ENCODE measurements at regions not wholly inside any gene's neighbourhood (a gene's known extent, or its start where the extent isn't known, plus 50 kb on each side); places are given as distances from the start of the nearest gene placed in this dataset.

- no peak overlapping the region for H3K4me3 ChIP-seq
- no peaks in the 10 kb centered on the region for H3K4me1 ChIP-seq
- ATAC-seq (no peak), DNase-seq (no peak)
- TF ChIP-seq CTCF (IDR thresholded peaks at IDR 0.05), result no peak
- H3K27me3 ChIP-seq (ENCODE audit: low read depth), result no peaks in the 10 kb centered on the region
- no peaks in the 10 kb centered on the region for H3K36me3 ChIP-seq
- no peaks in the 10 kb centered on the region for H3K9me3 ChIP-seq
- H3K27ac ChIP-seq, result no peak overlapping the region
- intact Hi-C loops (cut with DNase I), result no loop called here
These were observed 55.8 kb upstream of the CDH6 start for GRCh38 chr5:31137676-31138075.

DNA sequence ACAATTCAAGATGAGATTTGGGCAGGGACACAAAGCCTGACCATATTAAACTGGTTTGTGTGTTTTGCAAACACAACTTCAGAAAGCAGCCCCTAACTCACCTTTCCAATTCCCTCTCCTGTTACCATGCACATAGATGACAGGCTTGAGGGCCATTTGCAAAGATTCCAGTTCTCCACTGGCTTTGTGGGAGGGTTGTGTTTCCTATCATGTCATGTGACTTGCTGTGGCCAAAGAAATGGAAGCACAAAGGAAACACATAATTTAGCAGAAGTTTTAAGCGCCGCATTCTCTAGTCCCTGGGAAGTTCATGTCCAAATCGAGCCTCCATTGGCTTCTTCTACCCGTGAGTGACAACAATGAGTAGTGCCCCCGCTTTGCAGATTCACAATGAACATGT is 57.9 kb upstream of the CDH6 start:
- DNase-seq (no peak), ATAC-seq (no peak)
- no peaks in the 10 kb centered on the region for H3K36me3 ChIP-seq
- H3K27ac ChIP-seq, result no peak overlapping the region
- TF ChIP-seq CTCF (IDR thresholded peaks at IDR 0.05), result no peak
- H3K4me3 ChIP-seq, result no peak overlapping the region
- no peaks in the 10 kb centered on the region for H3K4me1 ChIP-seq
- no peaks in the 10 kb centered on the region for H3K9me3 ChIP-seq
- intact Hi-C loops (cut with DNase I), result no loop called here
- no peaks in the 10 kb centered on the region for H3K27me3 ChIP-seq (ENCODE audit: low read depth)

GRCh38 chr5:31133488-31133887 is 60.0 kb upstream of the CDH6 start:
- no peak overlapping the region for H3K4me3 ChIP-seq
- H3K27me3 ChIP-seq (ENCODE audit: low read depth), result no peaks in the 10 kb centered on the region
- no peaks in the 10 kb centered on the region for H3K9me3 ChIP-seq
- DNase-seq (no peak), ATAC-seq (no peak)
- no peak for TF ChIP-seq CTCF (IDR thresholded peaks at IDR 0.05)
- H3K4me1 ChIP-seq, result no peaks in the 10 kb centered on the region
- H3K36me3 ChIP-seq, result no peaks in the 10 kb centered on the region
- intact Hi-C loops (cut with DNase I), result no loop called here
- H3K27ac ChIP-seq, result no peak overlapping the region

GRCh38 chr5:31131381-31131891 is 62.0 kb upstream of the CDH6 start:
- TF ChIP-seq CTCF (IDR thresholded peaks at IDR 0.05), result no peak
- no peaks in the 10 kb centered on the region for H3K36me3 ChIP-seq
- H3K9me3 ChIP-seq, result no peaks in the 10 kb centered on the region
- intact Hi-C loops (cut with DNase I), result no loop called here
- no peak overlapping the region for H3K27ac ChIP-seq
- peak in 1 of 2 donors; percentile 51 for ATAC-seq
- DNase-seq, result no peak
- no peak overlapping the region for H3K4me3 ChIP-seq
- H3K27me3 ChIP-seq (ENCODE audit: low read depth), result no peaks in the 10 kb centered on the region
- no peaks in the 10 kb centered on the region for H3K4me1 ChIP-seq

DNA sequence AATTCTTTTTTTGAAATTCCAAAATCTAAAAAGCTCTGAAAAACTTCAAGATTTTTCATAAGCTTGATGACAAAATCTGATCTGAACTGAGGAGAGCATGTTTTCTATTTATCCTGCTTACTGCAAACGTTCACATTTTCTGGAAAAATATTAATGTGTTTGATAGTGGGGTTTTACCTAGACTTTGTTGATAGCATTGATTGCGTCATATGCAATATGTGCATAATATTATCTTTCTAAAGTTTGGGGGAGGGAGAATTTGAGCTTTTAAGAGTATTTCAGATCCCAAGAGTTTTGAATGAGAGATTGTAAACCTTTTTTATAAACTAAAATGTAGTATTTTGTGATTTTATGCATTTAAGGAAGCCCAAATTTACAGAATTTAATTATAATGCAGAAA is 62.8 kb upstream of the CDH6 start:
- Histone ChIP-seq H3K36me3 (no peaks in the 10 kb centered on the region), H3K27me3 (ENCODE audit: low read depth) (no peaks in the 10 kb centered on the region), H3K4me1 (no peaks in the 10 kb centered on the region), H3K4me3 (no peak overlapping the region), H3K27ac (no peak overlapping the region), H3K9me3 (no peaks in the 10 kb centered on the region)
- DNase-seq (no peak), ATAC-seq (no peak)
- TF ChIP-seq CTCF (IDR thresholded peaks at IDR 0.05), result no peak
- intact Hi-C loops (cut with DNase I), result no loop called here
